ENCODE measurements at regions not wholly inside any gene's neighbourhood (a gene's known extent, or its start where the extent isn't known, plus 50 kb on each side); places are given as distances from the start of the nearest gene placed in this dataset.
"Not testable (repeated sequence)": the region's sequence is repeated elsewhere in the genome, so short reads cannot be mapped to it uniquely, and the experiment has no call there.

DNA sequence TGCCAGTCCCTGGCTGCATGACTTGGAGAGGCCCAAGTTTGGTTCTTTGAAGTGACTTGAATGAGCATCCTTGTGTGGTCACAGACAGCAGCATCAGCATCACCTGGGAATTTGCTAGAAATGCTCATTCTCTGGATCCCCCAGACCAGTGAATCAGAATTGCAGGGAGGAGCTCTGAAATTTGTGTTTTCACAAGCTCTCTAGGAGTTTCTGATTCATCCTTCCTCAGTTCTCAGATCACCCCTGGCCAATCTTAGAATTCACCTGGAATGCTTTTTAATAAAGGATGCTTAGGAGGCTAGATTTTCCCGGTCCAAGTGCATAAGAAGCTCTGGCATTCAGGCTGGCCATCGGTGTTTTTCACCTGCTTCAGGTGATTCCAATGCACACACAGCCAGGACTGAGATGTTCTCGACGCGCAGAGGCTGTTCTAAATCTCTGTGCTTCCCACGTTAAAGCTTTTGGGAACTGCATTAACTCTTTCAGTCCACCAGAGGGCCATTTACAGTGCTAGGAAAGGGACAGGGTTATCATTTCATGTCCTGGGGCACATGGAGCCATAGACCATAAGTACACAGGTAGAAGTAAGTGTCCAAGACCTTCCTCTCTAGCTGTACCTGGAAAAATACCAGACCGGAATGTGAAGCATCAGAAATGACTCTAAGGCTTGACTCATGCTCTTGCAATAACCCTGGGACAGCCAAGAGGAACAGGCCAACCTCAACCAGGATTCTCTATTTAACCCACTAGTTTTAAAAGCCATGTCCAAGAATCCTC lies 85.7 kb upstream of the XYLT1 start:
- H3K36me3 ChIP-seq = no peaks in the 10 kb centered on the region
- no peak overlapping the region for H3K4me3 ChIP-seq
- TF ChIP-seq POLR2AphosphoS5 (IDR thresholded peaks at IDR 0.05) (no peak), EP300 (IDR thresholded peaks at IDR 0.05) (no peak), POLR2A (IDR thresholded peaks at IDR 0.05; ENCODE audit: low read depth) (no peak)
- TF ChIP-seq, protein P1, sequence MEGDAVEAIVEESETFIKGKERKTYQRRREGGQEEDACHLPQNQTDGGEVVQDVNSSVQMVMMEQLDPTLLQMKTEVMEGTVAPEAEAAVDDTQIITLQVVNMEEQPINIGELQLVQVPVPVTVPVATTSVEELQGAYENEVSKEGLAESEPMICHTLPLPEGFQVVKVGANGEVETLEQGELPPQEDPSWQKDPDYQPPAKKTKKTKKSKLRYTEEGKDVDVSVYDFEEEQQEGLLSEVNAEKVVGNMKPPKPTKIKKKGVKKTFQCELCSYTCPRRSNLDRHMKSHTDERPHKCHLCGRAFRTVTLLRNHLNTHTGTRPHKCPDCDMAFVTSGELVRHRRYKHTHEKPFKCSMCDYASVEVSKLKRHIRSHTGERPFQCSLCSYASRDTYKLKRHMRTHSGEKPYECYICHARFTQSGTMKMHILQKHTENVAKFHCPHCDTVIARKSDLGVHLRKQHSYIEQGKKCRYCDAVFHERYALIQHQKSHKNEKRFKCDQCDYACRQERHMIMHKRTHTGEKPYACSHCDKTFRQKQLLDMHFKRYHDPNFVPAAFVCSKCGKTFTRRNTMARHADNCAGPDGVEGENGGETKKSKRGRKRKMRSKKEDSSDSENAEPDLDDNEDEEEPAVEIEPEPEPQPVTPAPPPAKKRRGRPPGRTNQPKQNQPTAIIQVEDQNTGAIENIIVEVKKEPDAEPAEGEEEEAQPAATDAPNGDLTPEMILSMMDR (IDR thresholded peaks at IDR 0.05) = peak in 2 of 3 experiments; percentile 34 to 47
- no peaks in the 10 kb centered on the region for H3K9me3 ChIP-seq
- H3K27ac ChIP-seq (replicated peaks in 1 of 4) = no peak overlapping the region
- no peak for DNase-seq (ENCODE audit: extremely low spot score)
- no peaks in the 10 kb centered on the region for H3K4me1 ChIP-seq
- intact Hi-C loops (cut with DNase I) = no loop called here
- H3K27me3 ChIP-seq = peaks cover 0 to 13% (median 0%) of the 10 kb centered on the region in 4 donors
- WGBS = 41% methylated on average over 7 of the region's 7 CpGs

DNA sequence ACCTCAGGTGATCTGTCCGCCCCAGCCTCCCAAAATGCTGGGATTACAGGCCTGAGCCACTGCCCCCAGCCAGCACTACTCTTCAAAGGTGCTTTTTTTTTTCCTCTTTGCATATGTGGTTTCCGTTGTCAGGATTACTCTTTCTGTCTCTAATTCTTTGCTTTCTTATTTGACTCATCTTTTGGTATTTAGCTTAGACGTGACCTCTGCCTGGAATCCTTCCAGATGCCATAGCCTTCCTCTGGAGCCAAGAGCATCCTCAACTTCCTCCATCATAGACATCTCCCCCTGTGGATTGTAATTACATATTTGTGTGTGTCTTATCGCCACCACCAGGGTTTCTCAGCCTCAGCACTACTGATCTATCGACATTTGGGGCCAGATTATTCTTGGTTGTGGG lies 84.4 kb upstream of the XYLT1 start:
- H3K4me3 ChIP-seq = no peak overlapping the region
- H3K27me3 ChIP-seq = peaks cover 0 to 10% (median 0%) of the 10 kb centered on the region in 4 donors
- H3K36me3 ChIP-seq = no peaks in the 10 kb centered on the region
- no peak overlapping the region for H3K27ac ChIP-seq (replicated peaks in 1 of 4)
- no peaks in the 10 kb centered on the region for H3K9me3 ChIP-seq
- 70% methylated on average over 5 of the region's 5 CpGs for WGBS
- no peak for DNase-seq (ENCODE audit: extremely low spot score)
- no peaks in the 10 kb centered on the region for H3K4me1 ChIP-seq
- intact Hi-C loops (cut with DNase I) = no loop called here
- no peak for TF ChIP-seq EP300 (IDR thresholded peaks at IDR 0.05)
- TF ChIP-seq, protein P1 (IDR thresholded peaks at IDR 0.05) = no peak
- no peak for TF ChIP-seq POLR2A (IDR thresholded peaks at IDR 0.05; ENCODE audit: low read depth)
- no peak for TF ChIP-seq POLR2AphosphoS5 (IDR thresholded peaks at IDR 0.05)

DNA sequence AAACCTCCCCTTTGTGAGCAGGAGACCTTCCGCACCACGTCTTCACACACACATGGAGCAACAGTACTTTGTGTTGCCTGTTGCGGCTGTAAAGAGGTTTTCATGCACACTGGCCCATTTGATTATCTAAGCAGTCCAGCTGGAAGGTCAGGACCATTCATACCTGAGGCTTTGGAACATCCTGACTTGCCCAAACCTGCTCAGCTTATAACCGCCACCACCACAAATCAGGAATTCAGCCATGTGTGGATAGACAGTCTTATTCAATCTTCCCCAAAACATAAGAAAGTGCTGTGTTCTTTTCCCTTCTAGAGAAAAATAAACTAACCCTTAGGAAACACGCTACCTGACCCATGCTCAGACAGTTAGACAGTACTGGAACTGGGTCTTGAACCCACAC lies 81.6 kb upstream of the XYLT1 start:
- peaks cover 0 to 10% (median 0%) of the 10 kb centered on the region in 4 donors for H3K27me3 ChIP-seq
- H3K4me3 ChIP-seq = no peak overlapping the region
- WGBS = 81% methylated on average over 5 of the region's 5 CpGs
- DNase-seq (ENCODE audit: extremely low spot score) = no peak
- TF ChIP-seq, protein P1 (IDR thresholded peaks at IDR 0.05) = no peak
- no peak for TF ChIP-seq EP300 (IDR thresholded peaks at IDR 0.05)
- no peak for TF ChIP-seq POLR2A (IDR thresholded peaks at IDR 0.05; ENCODE audit: low read depth)
- TF ChIP-seq POLR2AphosphoS5 (IDR thresholded peaks at IDR 0.05) = no peak
- H3K36me3 ChIP-seq = no peaks in the 10 kb centered on the region
- no peak overlapping the region for H3K27ac ChIP-seq (replicated peaks in 1 of 4)
- intact Hi-C loops (cut with DNase I) = no loop called here
- H3K4me1 ChIP-seq = no peaks in the 10 kb centered on the region
- H3K9me3 ChIP-seq = no peaks in the 10 kb centered on the region

DNA sequence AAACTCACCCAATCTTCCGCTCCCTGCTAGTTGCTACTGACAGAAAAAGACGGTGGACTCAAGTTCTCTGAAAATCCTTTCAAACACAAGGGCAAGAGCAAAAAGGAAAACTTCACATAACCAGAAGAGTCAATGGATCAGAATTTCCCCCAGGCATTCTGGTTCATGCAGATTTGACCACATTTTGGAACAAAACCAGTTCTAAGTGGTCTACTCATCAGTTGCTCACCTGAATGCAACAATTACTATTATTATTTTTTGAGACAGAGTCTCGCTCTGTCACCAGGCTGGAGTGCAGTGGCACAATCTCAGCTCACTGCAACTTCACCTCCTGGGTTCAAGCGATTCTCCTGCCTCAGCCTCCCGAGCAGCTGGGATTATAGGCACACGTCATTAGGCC lies 80.9 kb upstream of the XYLT1 start:
- H3K36me3 ChIP-seq; intact Hi-C loops (cut with DNase I); H3K4me3 ChIP-seq; DNase-seq (ENCODE audit: extremely low spot score); H3K4me1 ChIP-seq; H3K27me3 ChIP-seq; H3K9me3 ChIP-seq; H3K27ac ChIP-seq (replicated peaks in 1 of 4): not testable (repeated sequence)
- WGBS = 95% methylated on average over 6 of the region's 6 CpGs

DNA sequence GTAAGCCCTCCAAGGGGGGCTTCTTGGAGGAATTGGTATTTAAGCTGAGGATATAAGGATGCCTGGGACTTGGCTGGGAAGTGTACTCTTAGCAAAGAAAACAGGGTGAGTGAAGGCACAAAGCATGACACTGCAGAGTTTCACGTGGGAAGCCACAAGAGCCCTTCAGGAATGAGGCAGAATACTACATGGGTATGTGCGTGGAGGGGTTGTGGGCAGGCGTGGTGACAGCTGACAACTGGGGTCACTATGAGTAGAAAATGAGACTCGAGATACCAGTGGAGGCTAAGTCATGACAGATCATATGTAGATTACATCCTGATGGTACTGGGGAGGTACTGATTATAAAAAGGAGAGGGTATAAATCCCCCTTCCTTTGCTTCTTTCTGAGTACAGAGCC lies 78.1 kb upstream of the XYLT1 start:
- TF ChIP-seq, protein P1 (IDR thresholded peaks at IDR 0.05) = no peak
- TF ChIP-seq POLR2AphosphoS5 (IDR thresholded peaks at IDR 0.05) = no peak
- no peak for TF ChIP-seq POLR2A (IDR thresholded peaks at IDR 0.05; ENCODE audit: low read depth)
- no peak for TF ChIP-seq EP300 (IDR thresholded peaks at IDR 0.05)
- H3K36me3 ChIP-seq = no peaks in the 10 kb centered on the region
- 85% methylated on average over 4 of the region's 4 CpGs for WGBS
- no peak overlapping the region for H3K4me3 ChIP-seq
- H3K9me3 ChIP-seq = no peaks in the 10 kb centered on the region
- no peak overlapping the region for H3K27ac ChIP-seq (replicated peaks in 1 of 4)
- H3K4me1 ChIP-seq = no peaks in the 10 kb centered on the region
- intact Hi-C loops (cut with DNase I) = no loop called here
- H3K27me3 ChIP-seq = peaks cover 0 to 10% (median 0%) of the 10 kb centered on the region in 4 donors
- DNase-seq (ENCODE audit: extremely low spot score) = no peak
